GM11168 (cell line): ENCODE measurements at regions not wholly inside any gene's neighbourhood (a gene's known extent, or its start where the extent isn't known, plus 50 kb on each side); places are given as distances from the start of the nearest gene placed in this dataset.
"Not testable (repeated sequence)": the region's sequence is repeated elsewhere in the genome, so short reads cannot be mapped to it uniquely, and the experiment has no call there.

Source experiments
- in situ Hi-C: fragments of 300-500 bp; cut with MboI; formaldehyde crosslinking; loops from one replicate; pipeline ENCODE4 v1.12.0; 2022; ENCODE audit warnings: low sequenced_read_pairs; ENCODE audit not compliant: unreplicated experiment

GRCh38 chrX:40530509-40530908, 50.3 kb upstream of the ATP6AP2 start:
- in situ Hi-C loops: no loop called here

- in situ Hi-C loops: no loop called here
These were observed 53.2 kb upstream of the ATP6AP2 start for GRCh38 chrX:40527543-40527942.

- in situ Hi-C loops: no loop called here
These were observed 54.4 kb upstream of the ATP6AP2 start for GRCh38 chrX:40526412-40526811.

GRCh38 chrX:40525901-40526300, 54.9 kb upstream of the ATP6AP2 start:
- in situ Hi-C loops: not testable (repeated sequence)

GRCh38 chrX:40524423-40524822, 56.3 kb upstream of the ATP6AP2 start:
- in situ Hi-C loops: no loop called here

- in situ Hi-C loops: no loop called here
These were observed 56.9 kb upstream of the ATP6AP2 start for GRCh38 chrX:40523852-40524251.

GRCh38 chrX:40521868-40522450, 58.8 kb upstream of the ATP6AP2 start:
- in situ Hi-C loops: no loop called here

- in situ Hi-C loops: no loop called here
These were observed 66.4 kb upstream of the ATP6AP2 start for GRCh38 chrX:40514376-40514775.

- in situ Hi-C loops: no loop called here
These were observed 66.9 kb upstream of the ATP6AP2 start for GRCh38 chrX:40513835-40514234.

- in situ Hi-C loops: no loop called here
These were observed 67.8 kb upstream of the ATP6AP2 start for GRCh38 chrX:40513012-40513411.

GRCh38 chrX:40511258-40511657, 69.5 kb upstream of the ATP6AP2 start:
- in situ Hi-C loops: no loop called here

- in situ Hi-C loops: no loop called here
These were observed 72.2 kb upstream of the ATP6AP2 start for GRCh38 chrX:40508560-40508959.

GRCh38 chrX:40506201-40506985, 74.4 kb upstream of the ATP6AP2 start:
- in situ Hi-C loops: no loop called here

GRCh38 chrX:40504801-40505605, 75.8 kb upstream of the ATP6AP2 start:
- in situ Hi-C loops: no loop called here

- in situ Hi-C loops: no loop called here
These were observed 77.7 kb upstream of the ATP6AP2 start for GRCh38 chrX:40503094-40503493.

GRCh38 chrX:40502688-40503087, 78.1 kb upstream of the ATP6AP2 start:
- in situ Hi-C loops: no loop called here

- in situ Hi-C loops: no loop called here
These were observed 79.5 kb upstream of the ATP6AP2 start for GRCh38 chrX:40501164-40501855.

- in situ Hi-C loops: no loop called here
These were observed 84.0 kb upstream of the ATP6AP2 start for GRCh38 chrX:40496728-40497127.

GRCh38 chrX:40495659-40496058, 85.1 kb upstream of the ATP6AP2 start:
- in situ Hi-C loops: no loop called here

GRCh38 chrX:40494005-40494404, 86.8 kb upstream of the ATP6AP2 start:
- in situ Hi-C loops: no loop called here

GRCh38 chrX:40488296-40488695, 92.5 kb upstream of the ATP6AP2 start:
- in situ Hi-C loops: no loop called here
